ENCODE measurements at regions not wholly inside any gene's neighbourhood (a gene's known extent, or its start where the extent isn't known, plus 50 kb on each side); places are given as distances from the start of the nearest gene placed in this dataset.

GRCh38 chr6:137651178-137651577 is 157.0 kb upstream of the OLIG3 start:
- FAIRE-seq: no peak
- CTCF ChIA-PET: interaction anchor here (0.7 to 5.8 kb wide), 7 partner anchors 10 to 1164 kb away, joined by 3 to 34 read pairs (median 3); no protein-coding TSS in a partner anchor

More at GRCh38 chr6:137651178-137651577, 157.0 kb upstream of the OLIG3 start:
- intact Hi-C loops (cut with micrococcal nuclease; ENCODE audit: unreplicated experiment): no loop called here
- ChIA-PET POLR2A (interaction anchor here (0.7 to 1.3 kb wide), 4 partner anchors 8 to 54 kb away, joined by 3 to 4 read pairs (median 4); no protein-coding TSS in a partner anchor), RAD21 (ENCODE audit: unreplicated experiment) (interaction anchor here (0.9 to 2.0 kb wide), 6 partner anchors 8 to 293 kb away, joined by 3 to 7 read pairs (median 4); no protein-coding TSS in a partner anchor), SMC1A (ENCODE audit: uncharacterized antibody, unreplicated experiment) (interaction anchor here (0.9 to 2.2 kb wide), 9 partner anchors 8 to 555 kb away, joined by 3 to 9 read pairs (median 4); no protein-coding TSS in a partner anchor)
- Histone ChIP-seq H3K4me3 (no peak overlapping the region), H3K4me1 (ENCODE audit: control insufficient read depth, insufficient read depth, low read length) (peaks cover 6% of the 10 kb centered on the region), H3K79me2 (ENCODE audit: control insufficient read depth, insufficient read depth, low read length) (no peaks in the 10 kb centered on the region), H3K9ac (ENCODE audit: control insufficient read depth, insufficient read depth, low read length) (no peak overlapping the region), H3K9me3 (replicated peaks; ENCODE audit: control insufficient read depth, insufficient read depth, low read length) (no peaks in the 10 kb centered on the region), H3K27me3 (replicated peaks in 1 of 2; ENCODE audit: control insufficient read depth in 2 of 2, insufficient read depth in 2 of 2, low read length in 1 of 2) (no peaks in the 10 kb centered on the region), H4K20me1 (ENCODE audit: control insufficient read depth, insufficient read depth) (no peaks in the 10 kb centered on the region), H3K36me3 (ENCODE audit: control insufficient read depth in 2 of 2, insufficient read depth in 2 of 2, low read length in 1 of 2) (no peaks in the 10 kb centered on the region), H2AFZ (ENCODE audit: control insufficient read depth, low read depth, low read length) (no peak overlapping the region), H3K4me2 (ENCODE audit: control insufficient read depth, insufficient read depth) (no peak overlapping the region), H3K27ac (ENCODE audit: control insufficient read depth, insufficient read depth) (no peak overlapping the region)
- BruUV-seq (replicated peaks): no TSS peak
- no peak for ATAC-seq
- DNase-seq (ENCODE audit: low read depth, low spot score): no peak
- TF ChIP-seq SPI1 (IDR thresholded peaks at IDR 0.05; ENCODE audit: borderline replicate concordance, insufficient read depth, low read depth, low read length) (no peak), ZNF592 (IDR thresholded peaks at IDR 0.05) (no peak), NRF1 (conservative IDR thresholded peaks at IDR 0.05; ENCODE audit: low read depth, low read length) (no peak), BRCA1 (IDR thresholded peaks at IDR 0.05; ENCODE audit: low read depth, low read length) (no peak), SMARCA5 (IDR thresholded peaks at IDR 0.05) (no peak), EZH2 (IDR thresholded peaks at IDR 0.05; ENCODE audit: borderline replicate concordance, control insufficient read depth, low read depth, low read length) (no peak), NFYA (IDR thresholded peaks at IDR 0.05; ENCODE audit: borderline replicate concordance, low read depth, low read length) (no peak), ZBTB4 (CRISPR knock-in tag; IDR thresholded peaks at IDR 0.05) (no peak), RELA (IDR thresholded peaks at IDR 0.05; ENCODE audit: borderline replicate concordance, partially characterized antibody) (no peak), MXI1 (IDR thresholded peaks at IDR 0.05; ENCODE audit: low read depth, low read length) (no peak), CUX1 (IDR thresholded peaks at IDR 0.05; ENCODE audit: insufficient replicate concordance, low read depth, low read length) (no peak)
- in situ Hi-C loops (cut with MboI): no loop called here
- 71% methylated on average over 4 of the region's 4 CpGs for WGBS (ENCODE audit: insufficient coverage, insufficient replicate concordance, low lambda C conversion rate, missing lambda C conversion rate)
